ENCODE measurements at regions not wholly inside any gene's neighbourhood (a gene's known extent, or its start where the extent isn't known, plus 50 kb on each side); places are given as distances from the start of the nearest gene placed in this dataset.
A peak's percentile ranks its signal among the peaks of the same experiment; 100 is the strongest.

DNA sequence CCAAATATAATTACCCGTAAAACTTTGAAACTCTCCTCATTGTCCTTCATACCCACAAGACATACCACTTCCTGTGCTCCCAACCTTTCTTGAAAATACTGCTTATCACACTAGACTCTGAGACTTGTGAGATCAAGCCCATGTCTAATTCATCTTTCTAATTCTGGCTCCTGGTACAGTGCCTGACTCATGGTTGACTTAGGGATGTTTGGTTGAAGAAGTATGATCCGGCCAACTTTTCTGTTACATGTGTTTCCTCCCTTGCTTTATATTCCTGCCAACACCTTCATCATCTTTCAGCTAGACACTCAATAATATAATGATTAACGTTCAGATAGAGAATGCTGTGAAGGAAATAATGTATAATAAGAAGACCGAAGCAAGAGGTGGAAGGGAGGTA lies 58.2 kb downstream of the MEX3B start:
- DNase-seq: no peak

DNA sequence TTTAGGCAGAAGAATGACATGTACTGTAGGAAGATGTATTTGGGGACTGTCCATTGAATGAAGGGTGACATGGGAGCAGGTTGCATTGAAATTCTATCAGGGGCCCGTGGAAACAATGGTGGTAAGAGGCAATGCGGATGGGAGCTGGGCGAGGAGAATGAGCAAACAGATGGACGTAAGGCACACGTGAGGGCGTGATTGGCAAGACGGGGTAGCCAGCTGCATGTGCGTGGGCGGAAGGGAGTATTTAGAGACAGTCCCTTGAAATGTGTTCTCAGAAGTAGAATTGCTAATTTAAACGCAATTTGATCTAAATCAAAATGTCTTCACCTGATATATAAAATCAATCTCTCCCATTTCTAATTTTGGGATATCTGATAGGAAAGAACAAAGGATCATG lies 62.3 kb downstream of the MEX3B start:
- no peak for DNase-seq

DNA sequence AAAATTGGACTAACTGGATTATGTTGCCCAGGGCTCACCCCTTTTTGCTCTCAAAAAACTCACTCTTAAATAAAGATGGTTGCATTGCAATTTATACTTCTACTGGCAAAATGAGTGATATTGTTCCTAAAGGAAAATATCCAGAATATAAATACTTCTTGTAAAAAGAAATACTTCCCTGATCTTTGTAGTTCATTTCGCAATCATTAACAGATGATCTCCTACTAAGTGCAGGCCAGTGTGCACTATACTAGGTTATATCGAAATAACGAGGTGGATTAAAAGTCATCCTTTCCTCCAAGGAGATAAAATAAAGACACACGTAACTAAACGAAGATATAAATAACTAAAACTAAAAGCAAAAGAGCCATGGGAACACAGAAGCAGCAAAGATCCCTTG lies 63.0 kb downstream of the MEX3B start:
- DNase-seq: no peak

- no peak for DNase-seq
Measured at GRCh38 chr15:81981908-81982307, 63.9 kb downstream of the MEX3B start.

- DNase-seq: no peak
Measured at GRCh38 chr15:81977464-81977863, 68.4 kb downstream of the MEX3B start.

DNA sequence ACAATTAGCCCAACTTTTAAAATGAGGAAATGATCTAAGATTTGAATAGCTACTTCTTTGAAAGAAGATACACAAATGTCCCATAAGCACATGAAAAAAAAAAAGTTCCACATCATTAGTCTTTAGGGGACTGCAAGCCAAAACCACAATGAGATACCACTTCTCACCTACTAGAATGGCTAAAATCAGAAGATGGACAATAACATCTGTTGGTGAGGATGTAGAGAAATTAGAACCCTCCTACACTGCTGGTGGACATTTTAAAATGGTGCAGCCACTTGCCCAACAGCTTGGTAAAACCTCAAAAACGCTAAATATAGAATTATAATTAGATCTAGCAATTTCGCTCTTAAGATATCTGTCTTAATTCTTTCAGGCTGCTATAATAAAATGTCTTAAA lies 77.1 kb downstream of the MEX3B start:
- no peak for DNase-seq

GRCh38 chr15:81966631-81967030 lies 79.2 kb downstream of the MEX3B start:
- no peak for DNase-seq

GRCh38 chr15:81962482-81962881 lies 83.3 kb downstream of the MEX3B start:
- DNase-seq: no peak

GRCh38 chr15:81959196-81959595 lies 86.6 kb downstream of the MEX3B start:
- DNase-seq: no peak

DNA sequence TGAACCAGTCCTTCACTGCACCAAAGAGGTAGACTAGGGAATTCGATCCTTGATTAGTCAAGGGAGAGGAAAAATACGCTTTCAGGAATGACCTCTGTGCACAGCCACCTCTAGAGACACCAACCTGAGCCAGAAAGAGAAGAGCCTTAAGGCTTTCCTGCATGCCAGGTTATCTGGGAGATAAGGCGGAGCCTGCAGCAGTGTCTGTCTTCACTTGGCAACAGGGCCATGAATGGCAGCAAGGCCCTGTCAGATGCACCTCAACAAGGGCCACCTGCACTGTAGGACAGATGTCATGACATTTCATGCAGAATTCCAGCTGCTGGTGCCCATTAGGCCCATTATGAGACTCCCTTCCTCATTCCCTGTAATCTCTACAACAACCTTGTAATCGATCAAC lies 88.1 kb downstream of the MEX3B start:
- DNase-seq: no peak

DNA sequence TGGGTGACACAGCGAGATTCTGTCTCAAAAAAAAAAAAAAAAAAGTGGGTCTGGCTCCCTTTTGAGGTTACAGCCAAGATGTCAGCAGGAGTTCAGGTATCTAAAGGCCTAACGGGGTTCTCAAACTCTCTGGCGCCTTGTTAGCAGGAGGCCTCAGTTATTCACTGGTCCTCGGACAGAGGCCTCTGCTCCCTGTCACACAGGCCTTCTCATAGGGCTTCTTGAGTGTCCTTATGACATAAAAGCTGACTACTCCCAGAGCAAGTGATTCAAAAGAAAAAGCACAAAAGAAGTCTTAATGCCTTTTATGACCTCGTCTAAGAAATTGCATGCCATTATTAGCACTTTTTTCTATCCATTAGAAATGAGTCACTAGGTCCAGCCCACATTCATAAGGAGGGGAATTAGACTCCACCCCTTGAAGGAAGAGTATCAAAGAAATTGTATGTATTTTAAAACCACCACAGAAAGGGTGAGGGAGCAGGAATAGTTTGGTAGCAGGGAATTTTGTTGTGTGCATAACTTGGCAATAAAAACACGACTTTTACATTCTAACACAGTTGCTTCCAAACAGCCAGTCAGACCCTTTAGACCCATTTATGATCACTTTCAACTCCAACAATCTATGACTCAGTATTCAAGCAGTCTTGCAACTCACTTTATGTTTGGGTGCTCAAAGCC lies 90.3 kb downstream of the MEX3B start:
- DNase-seq: peak; percentile 63

GRCh38 chr15:81954158-81954783 lies 91.5 kb downstream of the MEX3B start:
- no peak for DNase-seq

GRCh38 chr15:81950841-81951414 lies 94.9 kb downstream of the MEX3B start:
- DNase-seq: no peak

DNA sequence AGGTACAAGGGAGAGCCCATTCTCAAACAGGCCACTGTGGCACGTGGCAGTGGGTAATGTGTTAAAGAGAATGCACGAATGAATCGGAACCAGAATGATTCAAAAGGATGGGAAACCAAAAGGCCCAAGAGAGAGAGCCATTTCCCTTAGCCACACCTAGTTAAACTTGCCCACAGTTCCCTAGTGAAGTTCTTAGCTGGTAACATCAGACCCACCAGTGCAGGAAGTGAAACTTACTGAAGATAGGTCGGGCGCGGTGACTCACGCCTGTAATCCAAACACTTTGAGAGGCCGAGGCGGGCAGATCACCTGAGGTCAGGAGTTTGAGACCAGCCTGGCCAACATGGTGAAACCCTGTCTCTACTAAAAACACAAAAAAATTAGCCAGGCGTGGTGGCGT lies 97.1 kb downstream of the MEX3B start:
- DNase-seq: no peak

- DNase-seq: no peak
Measured at GRCh38 chr15:81948222-81948621, 97.6 kb downstream of the MEX3B start.

DNA sequence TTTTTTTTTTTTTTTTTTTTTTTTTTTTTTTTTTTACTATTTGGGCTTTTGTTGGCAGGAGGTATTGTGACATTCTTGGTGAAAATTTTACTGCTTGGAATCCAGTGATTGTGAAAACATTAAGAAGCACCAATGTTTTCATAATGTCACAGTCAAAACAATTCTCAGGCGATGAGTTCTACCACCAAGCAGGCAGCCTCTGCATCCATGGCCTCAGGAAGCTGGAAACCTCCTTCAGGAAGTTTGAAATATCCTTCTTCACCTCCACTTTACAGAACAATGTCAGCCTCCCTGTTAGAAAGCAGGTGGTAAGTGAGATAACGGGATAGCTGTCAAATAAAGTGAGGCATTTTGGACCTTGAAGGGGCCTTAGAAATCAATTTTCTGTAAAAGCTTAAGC lies 98.3 kb downstream of the MEX3B start:
- peak; percentile 74 for DNase-seq

GRCh38 chr15:81945014-81945615 lies 100.7 kb downstream of the MEX3B start:
- no peak for DNase-seq

DNA sequence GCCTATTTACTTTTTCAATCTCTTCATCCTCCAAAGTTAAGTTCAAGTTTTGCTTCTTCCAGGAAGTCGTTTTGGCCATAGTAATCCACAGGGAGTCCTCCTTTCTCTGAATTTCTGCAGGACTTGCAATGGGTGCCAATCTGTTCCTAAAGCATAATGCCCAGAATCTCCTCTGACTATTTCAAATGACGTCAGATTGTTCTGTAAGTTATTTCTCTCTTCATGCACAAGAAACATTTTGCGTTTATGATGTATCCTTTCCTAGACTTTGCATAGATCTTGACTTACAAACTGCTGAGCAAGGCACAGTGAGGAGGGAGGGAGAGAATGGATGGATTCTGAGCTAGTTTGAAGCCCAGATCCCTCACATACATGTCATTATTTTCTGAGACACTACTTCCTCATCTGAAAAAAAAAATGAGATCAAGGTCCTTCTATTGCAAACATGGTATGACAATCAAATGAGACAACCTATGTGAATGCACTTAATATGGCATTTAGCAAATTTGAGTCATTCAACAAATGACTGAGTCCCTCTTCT lies 103.1 kb downstream of the MEX3B start:
- DNase-seq: no peak

DNA sequence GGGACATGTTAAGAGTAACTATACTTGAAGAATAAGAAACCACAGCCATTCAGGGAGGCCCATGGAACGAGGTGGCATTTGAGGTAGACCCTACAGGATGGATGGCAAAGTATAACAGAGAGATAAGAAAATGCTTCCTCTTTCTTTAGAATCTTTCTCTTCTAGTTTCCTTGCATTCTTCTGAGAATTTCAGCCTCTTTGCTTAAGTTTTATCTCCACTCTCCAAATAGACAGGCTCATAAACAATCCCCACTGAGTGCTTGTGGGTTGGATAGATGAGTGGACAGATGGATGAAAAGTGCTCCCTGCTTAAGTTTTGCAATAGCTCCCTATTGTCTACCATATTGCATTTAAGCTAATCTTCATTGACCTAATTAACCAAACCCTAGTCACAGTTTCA lies 103.7 kb downstream of the MEX3B start:
- no peak for DNase-seq

DNA sequence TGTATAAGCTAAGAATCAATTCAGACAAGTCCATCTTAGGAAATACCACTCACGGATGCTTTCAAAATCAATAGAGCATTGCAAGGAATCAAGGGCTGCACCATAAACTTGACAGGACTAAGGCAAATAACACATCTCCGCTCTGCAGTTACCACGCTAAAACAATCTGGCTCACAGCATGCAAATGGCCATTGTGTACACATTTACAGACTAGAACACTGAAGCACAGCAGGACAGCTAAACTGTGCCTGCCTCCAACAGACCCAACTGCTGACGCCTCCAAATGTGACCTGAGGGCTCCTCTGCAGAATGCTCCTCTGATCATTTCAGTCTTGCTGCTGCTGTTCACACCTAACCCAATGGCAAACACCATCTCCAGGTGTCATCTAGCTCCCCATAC lies 104.3 kb downstream of the MEX3B start:
- DNase-seq: no peak

- DNase-seq: peak; percentile 93
Measured at GRCh38 chr15:81940467-81941451, 105.1 kb downstream of the MEX3B start.

DNA sequence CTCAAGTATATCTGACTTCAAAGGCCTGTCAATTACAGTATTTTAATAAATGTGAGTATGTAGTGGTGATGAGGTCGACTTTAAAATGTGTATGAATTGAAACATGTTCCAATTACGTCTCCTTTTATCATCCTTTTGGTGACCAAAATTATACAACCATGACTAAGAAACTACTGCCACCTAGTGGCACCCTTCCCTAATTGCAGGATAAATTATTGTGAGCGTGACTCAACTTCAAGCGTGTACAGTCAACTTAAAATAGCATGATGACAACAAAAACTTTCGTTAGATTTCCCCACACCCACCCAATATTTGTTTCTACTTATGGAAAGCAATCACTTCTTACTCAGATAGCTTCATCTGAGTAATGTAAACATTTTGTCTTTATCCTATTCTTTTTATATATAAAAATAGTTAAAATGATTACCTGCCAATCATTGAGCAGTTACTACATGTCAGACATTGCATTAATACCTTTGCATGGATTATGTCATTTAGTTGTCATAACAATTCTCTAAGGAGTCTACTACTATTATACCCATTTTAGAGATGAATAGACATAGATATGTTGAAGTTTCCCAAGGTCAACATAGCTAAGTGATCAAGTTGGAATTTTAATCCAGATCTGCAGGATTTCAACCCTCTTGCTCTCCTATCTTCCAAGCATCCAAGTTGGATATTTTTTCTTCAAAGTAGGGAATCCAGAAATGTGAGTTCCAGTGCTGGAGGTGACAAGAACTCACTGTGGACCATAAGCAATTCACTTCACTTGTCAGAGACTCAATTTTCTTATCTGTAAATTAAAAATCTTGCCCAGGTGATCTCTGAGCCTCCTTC lies 106.0 kb downstream of the MEX3B start:
- DNase-seq: peak; percentile 59

Measured in EL (cell line).